ENCODE measurements at regions not wholly inside any gene's neighbourhood (a gene's known extent, or its start where the extent isn't known, plus 50 kb on each side); places are given as distances from the start of the nearest gene placed in this dataset.

GRCh38 chr2:72000110-72000509, 147.6 kb downstream of the CYP26B1 start:
- peak; percentile 70 for DNase-seq (ENCODE audit: extremely low spot score, unreplicated experiment)
- H3K27me3 Mint-ChIP-seq (ENCODE audit: unreplicated experiment): peaks cover 60% of the 10 kb centered on the region
- no peaks in the 10 kb centered on the region for H3K4me1 Mint-ChIP-seq (ENCODE audit: unreplicated experiment)

GRCh38 chr2:71999580-71999979, 148.1 kb downstream of the CYP26B1 start:
- H3K36me3 Mint-ChIP-seq (ENCODE audit: unreplicated experiment): no peaks in the 10 kb centered on the region
- no peak overlapping the region for H3K4me3 Mint-ChIP-seq (ENCODE audit: unreplicated experiment)
- no peaks in the 10 kb centered on the region for H3K9me3 Mint-ChIP-seq (ENCODE audit: unreplicated experiment)
- DNase-seq (ENCODE audit: extremely low spot score, unreplicated experiment): no peak
- H3K27me3 Mint-ChIP-seq (ENCODE audit: unreplicated experiment): peaks cover 61% of the 10 kb centered on the region
- no peak overlapping the region for H3K27ac Mint-ChIP-seq (ENCODE audit: unreplicated experiment)
- no peaks in the 10 kb centered on the region for H3K4me1 Mint-ChIP-seq (ENCODE audit: unreplicated experiment)
- TF ChIP-seq CTCF (IDR thresholded peaks at IDR 0.05): no peak

More at GRCh38 chr2:72000110-72000509, 147.6 kb downstream of the CYP26B1 start:
- Mint-ChIP-seq H3K9me3 (ENCODE audit: unreplicated experiment) (no peaks in the 10 kb centered on the region), H3K27ac (ENCODE audit: unreplicated experiment) (no peak overlapping the region), H3K36me3 (ENCODE audit: unreplicated experiment) (no peaks in the 10 kb centered on the region), H3K4me3 (ENCODE audit: unreplicated experiment) (no peak overlapping the region)
- no peak for TF ChIP-seq CTCF (IDR thresholded peaks at IDR 0.05)

- Mint-ChIP-seq H3K36me3 (ENCODE audit: unreplicated experiment) (no peaks in the 10 kb centered on the region), H3K4me3 (ENCODE audit: unreplicated experiment) (no peak overlapping the region), H3K27me3 (ENCODE audit: unreplicated experiment) (peaks cover 64% of the 10 kb centered on the region), H3K4me1 (ENCODE audit: unreplicated experiment) (no peaks in the 10 kb centered on the region), H3K27ac (ENCODE audit: unreplicated experiment) (no peak overlapping the region), H3K9me3 (ENCODE audit: unreplicated experiment) (no peaks in the 10 kb centered on the region)
- no peak for DNase-seq (ENCODE audit: extremely low spot score, unreplicated experiment)
- no peak for TF ChIP-seq CTCF (IDR thresholded peaks at IDR 0.05)
Measured at GRCh38 chr2:71997843-71998242, 149.8 kb downstream of the CYP26B1 start.

- no peaks in the 10 kb centered on the region for H3K9me3 Mint-ChIP-seq (ENCODE audit: unreplicated experiment)
- peak; percentile 63 for TF ChIP-seq CTCF (IDR thresholded peaks at IDR 0.05)
- DNase-seq (ENCODE audit: extremely low spot score, unreplicated experiment): no peak
- H3K27me3 Mint-ChIP-seq (ENCODE audit: unreplicated experiment): peaks cover 72% of the 10 kb centered on the region
- no peaks in the 10 kb centered on the region for H3K36me3 Mint-ChIP-seq (ENCODE audit: unreplicated experiment)
- H3K4me3 Mint-ChIP-seq (ENCODE audit: unreplicated experiment): no peak overlapping the region
- H3K27ac Mint-ChIP-seq (ENCODE audit: unreplicated experiment): no peak overlapping the region
- H3K4me1 Mint-ChIP-seq (ENCODE audit: unreplicated experiment): no peaks in the 10 kb centered on the region
Measured at GRCh38 chr2:71995067-71995665, 152.5 kb downstream of the CYP26B1 start.

- Mint-ChIP-seq H3K36me3 (ENCODE audit: unreplicated experiment) (no peaks in the 10 kb centered on the region), H3K27ac (ENCODE audit: unreplicated experiment) (no peak overlapping the region), H3K4me3 (ENCODE audit: unreplicated experiment) (no peak overlapping the region), H3K9me3 (ENCODE audit: unreplicated experiment) (no peaks in the 10 kb centered on the region), H3K4me1 (ENCODE audit: unreplicated experiment) (no peaks in the 10 kb centered on the region), H3K27me3 (ENCODE audit: unreplicated experiment) (peaks cover 63% of the 10 kb centered on the region)
- no peak for TF ChIP-seq CTCF (IDR thresholded peaks at IDR 0.05)
- DNase-seq (ENCODE audit: extremely low spot score, unreplicated experiment): no peak
Measured at GRCh38 chr2:71992036-71992435, 155.6 kb downstream of the CYP26B1 start.

All from osteocyte (in vitro differentiated cells).